ENCODE measurements at regions not wholly inside any gene's neighbourhood (a gene's known extent, or its start where the extent isn't known, plus 50 kb on each side); places are given as distances from the start of the nearest gene placed in this dataset.

DNA sequence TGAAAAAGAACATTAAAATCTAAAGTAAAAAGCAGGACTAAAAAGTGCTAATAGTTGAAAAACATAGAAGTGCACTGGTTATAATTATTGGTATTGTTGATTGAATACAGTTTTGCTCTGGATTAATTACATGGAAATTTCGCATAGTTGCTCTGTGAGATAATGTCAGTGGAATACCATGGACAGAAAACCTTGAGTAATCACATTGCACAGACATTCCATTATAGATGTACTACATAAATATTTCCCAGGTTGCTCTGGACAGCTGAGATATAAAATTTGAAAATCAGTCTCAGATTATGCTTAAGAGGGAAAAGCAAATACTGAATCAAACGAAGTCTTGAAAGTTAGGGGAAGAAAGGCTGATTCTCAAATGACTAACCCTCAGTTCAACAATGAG is 439.3 kb upstream of the FLRT2 start:
- Histone ChIP-seq H3K9ac (ENCODE audit: low read length in 2 of 2) (no peak overlapping the region), H3K27ac (ENCODE audit: low read length) (no peak overlapping the region), H3K4me1 (ENCODE audit: control insufficient read depth, insufficient read depth, low read length) (no peaks in the 10 kb centered on the region), H3K4me3 (ENCODE audit: low read length in 2 of 2) (no peak overlapping the region), H3K9me3 (ENCODE audit: control insufficient read depth in 2 of 2, low read length in 2 of 2) (no peaks in the 10 kb centered on the region), H3K36me3 (ENCODE audit: control insufficient read depth in 2 of 2, insufficient read depth in 2 of 2, low read length in 2 of 2) (no peaks in the 10 kb centered on the region), H3K27me3 (ENCODE audit: control insufficient read depth in 1 of 2, insufficient read depth in 2 of 2, low read length in 2 of 2) (no peaks in the 10 kb centered on the region)

DNA sequence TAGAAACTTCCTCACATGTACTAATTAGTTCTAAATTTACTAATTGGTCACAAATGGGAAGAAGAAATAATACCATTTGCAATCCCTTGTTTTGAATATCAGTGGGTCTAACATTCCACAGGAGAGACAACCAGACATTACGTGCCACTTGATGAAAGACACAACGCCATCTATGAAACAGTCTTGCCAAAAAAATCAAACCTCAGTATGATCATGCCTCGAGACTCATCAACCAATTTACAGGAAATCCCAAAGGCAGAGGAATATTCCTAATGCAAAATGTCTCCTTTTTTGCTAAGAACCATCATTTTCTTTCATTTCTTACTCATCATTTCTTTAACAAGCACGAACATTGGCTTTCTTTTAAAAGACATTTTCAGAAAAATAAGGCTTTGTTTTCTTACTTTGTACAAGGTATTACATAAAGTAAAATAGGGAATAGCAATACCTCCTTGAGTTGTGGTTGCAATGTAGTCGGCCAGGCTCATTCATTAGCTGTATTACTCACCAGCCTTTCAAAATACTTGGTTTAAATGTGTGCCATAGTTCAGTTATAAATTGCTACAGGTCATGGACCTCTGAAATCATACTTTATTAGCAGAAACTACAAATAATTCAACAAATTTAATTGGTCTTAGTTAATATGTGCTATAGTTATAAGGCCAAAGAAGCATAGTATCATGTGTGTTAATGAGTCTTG is 436.2 kb upstream of the FLRT2 start:
- Histone ChIP-seq H3K4me1 (ENCODE audit: control insufficient read depth, insufficient read depth, low read length) (no peaks in the 10 kb centered on the region), H3K27ac (ENCODE audit: low read length) (no peak overlapping the region), H3K36me3 (ENCODE audit: control insufficient read depth in 2 of 2, insufficient read depth in 2 of 2, low read length in 2 of 2) (no peaks in the 10 kb centered on the region), H3K27me3 (ENCODE audit: control insufficient read depth in 1 of 2, insufficient read depth in 2 of 2, low read length in 2 of 2) (no peaks in the 10 kb centered on the region), H3K9me3 (ENCODE audit: control insufficient read depth in 2 of 2, low read length in 2 of 2) (no peaks in the 10 kb centered on the region), H3K4me3 (ENCODE audit: low read length in 2 of 2) (no peak overlapping the region), H3K9ac (ENCODE audit: low read length in 2 of 2) (no peak overlapping the region)

- no peak overlapping the region for H3K9ac ChIP-seq (ENCODE audit: low read length in 2 of 2)
Observed at GRCh38 chr14:85102591-85102990, 427.4 kb upstream of the FLRT2 start.

DNA sequence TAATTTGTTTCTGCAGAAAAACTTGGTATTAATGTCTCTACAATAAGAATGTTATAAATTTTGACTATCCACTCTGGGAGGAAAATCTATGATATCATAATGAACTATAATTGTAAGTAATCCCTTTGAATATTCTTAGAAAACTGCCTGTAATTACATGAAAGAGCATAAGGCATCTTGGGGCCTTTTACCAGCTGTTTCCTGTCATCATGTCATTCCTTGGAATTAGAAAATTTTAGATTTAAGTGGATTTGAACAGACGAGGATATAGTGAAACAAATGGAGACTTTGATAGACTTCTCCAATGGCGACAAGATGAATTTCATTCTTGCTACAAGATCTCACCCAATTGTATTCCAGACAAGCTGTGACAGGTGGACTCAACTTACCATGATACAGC is 423.4 kb upstream of the FLRT2 start:
- no peak overlapping the region for H3K4me3 ChIP-seq (ENCODE audit: low read length in 2 of 2)
- no peaks in the 10 kb centered on the region for H3K9me3 ChIP-seq (ENCODE audit: control insufficient read depth in 2 of 2, low read length in 2 of 2)
- no peaks in the 10 kb centered on the region for H3K27me3 ChIP-seq (ENCODE audit: control insufficient read depth in 1 of 2, insufficient read depth in 2 of 2, low read length in 2 of 2)
- no peak overlapping the region for H3K9ac ChIP-seq (ENCODE audit: low read length in 2 of 2)
- no peaks in the 10 kb centered on the region for H3K36me3 ChIP-seq (ENCODE audit: control insufficient read depth in 2 of 2, insufficient read depth in 2 of 2, low read length in 2 of 2)
- H3K27ac ChIP-seq (ENCODE audit: low read length) = no peak overlapping the region
- H3K4me1 ChIP-seq (ENCODE audit: control insufficient read depth, insufficient read depth, low read length) = no peaks in the 10 kb centered on the region

More at GRCh38 chr14:85102591-85102990, 427.4 kb upstream of the FLRT2 start:
- no peaks in the 10 kb centered on the region for H3K9me3 ChIP-seq (ENCODE audit: control insufficient read depth in 2 of 2, low read length in 2 of 2)
- no peak overlapping the region for H3K4me3 ChIP-seq (ENCODE audit: low read length in 2 of 2)
- no peaks in the 10 kb centered on the region for H3K4me1 ChIP-seq (ENCODE audit: control insufficient read depth, insufficient read depth, low read length)
- no peaks in the 10 kb centered on the region for H3K36me3 ChIP-seq (ENCODE audit: control insufficient read depth in 2 of 2, insufficient read depth in 2 of 2, low read length in 2 of 2)
- no peaks in the 10 kb centered on the region for H3K27me3 ChIP-seq (ENCODE audit: control insufficient read depth in 1 of 2, insufficient read depth in 2 of 2, low read length in 2 of 2)
- H3K27ac ChIP-seq (ENCODE audit: low read length) = no peak overlapping the region

GRCh38 chr14:85112762-85113161 is 417.2 kb upstream of the FLRT2 start:
- Histone ChIP-seq H3K27ac (ENCODE audit: low read length) (no peak overlapping the region), H3K4me3 (ENCODE audit: low read length in 2 of 2) (no peak overlapping the region), H3K9ac (ENCODE audit: low read length in 2 of 2) (no peak overlapping the region), H3K9me3 (ENCODE audit: control insufficient read depth in 2 of 2, low read length in 2 of 2) (no peaks in the 10 kb centered on the region), H3K36me3 (ENCODE audit: control insufficient read depth in 2 of 2, insufficient read depth in 2 of 2, low read length in 2 of 2) (no peaks in the 10 kb centered on the region), H3K4me1 (ENCODE audit: control insufficient read depth, insufficient read depth, low read length) (no peaks in the 10 kb centered on the region), H3K27me3 (ENCODE audit: control insufficient read depth in 1 of 2, insufficient read depth in 2 of 2, low read length in 2 of 2) (no peaks in the 10 kb centered on the region)

GRCh38 chr14:85115921-85116320 is 414.0 kb upstream of the FLRT2 start:
- H3K27me3 ChIP-seq (ENCODE audit: control insufficient read depth in 1 of 2, insufficient read depth in 2 of 2, low read length in 2 of 2) = no peaks in the 10 kb centered on the region

GRCh38 chr14:85118274-85118673 is 411.7 kb upstream of the FLRT2 start:
- Histone ChIP-seq H3K9ac (ENCODE audit: low read length in 2 of 2) (no peak overlapping the region), H3K4me1 (ENCODE audit: control insufficient read depth, insufficient read depth, low read length) (no peaks in the 10 kb centered on the region), H3K9me3 (ENCODE audit: control insufficient read depth in 2 of 2, low read length in 2 of 2) (no peaks in the 10 kb centered on the region), H3K27me3 (ENCODE audit: control insufficient read depth in 1 of 2, insufficient read depth in 2 of 2, low read length in 2 of 2) (no peaks in the 10 kb centered on the region), H3K4me3 (ENCODE audit: low read length in 2 of 2) (no peak overlapping the region), H3K36me3 (ENCODE audit: control insufficient read depth in 2 of 2, insufficient read depth in 2 of 2, low read length in 2 of 2) (no peaks in the 10 kb centered on the region), H3K27ac (ENCODE audit: low read length) (no peak overlapping the region)

More at GRCh38 chr14:85115921-85116320, 414.0 kb upstream of the FLRT2 start:
- H3K4me1 ChIP-seq (ENCODE audit: control insufficient read depth, insufficient read depth, low read length) = no peaks in the 10 kb centered on the region
- no peak overlapping the region for H3K9ac ChIP-seq (ENCODE audit: low read length in 2 of 2)
- H3K27ac ChIP-seq (ENCODE audit: low read length) = no peak overlapping the region
- H3K4me3 ChIP-seq (ENCODE audit: low read length in 2 of 2) = no peak overlapping the region
- H3K9me3 ChIP-seq (ENCODE audit: control insufficient read depth in 2 of 2, low read length in 2 of 2) = no peaks in the 10 kb centered on the region
- H3K36me3 ChIP-seq (ENCODE audit: control insufficient read depth in 2 of 2, insufficient read depth in 2 of 2, low read length in 2 of 2) = no peaks in the 10 kb centered on the region

- no peak overlapping the region for H3K27ac ChIP-seq (ENCODE audit: low read length)
- H3K4me3 ChIP-seq (ENCODE audit: low read length in 2 of 2) = no peak overlapping the region
- no peaks in the 10 kb centered on the region for H3K4me1 ChIP-seq (ENCODE audit: control insufficient read depth, insufficient read depth, low read length)
- no peaks in the 10 kb centered on the region for H3K9me3 ChIP-seq (ENCODE audit: control insufficient read depth in 2 of 2, low read length in 2 of 2)
- H3K27me3 ChIP-seq (ENCODE audit: control insufficient read depth in 1 of 2, insufficient read depth in 2 of 2, low read length in 2 of 2) = no peaks in the 10 kb centered on the region
- H3K9ac ChIP-seq (ENCODE audit: low read length in 2 of 2) = no peak overlapping the region
- H3K36me3 ChIP-seq (ENCODE audit: control insufficient read depth in 2 of 2, insufficient read depth in 2 of 2, low read length in 2 of 2) = no peaks in the 10 kb centered on the region
Observed at GRCh38 chr14:85122690-85123089, 407.3 kb upstream of the FLRT2 start.

DNA sequence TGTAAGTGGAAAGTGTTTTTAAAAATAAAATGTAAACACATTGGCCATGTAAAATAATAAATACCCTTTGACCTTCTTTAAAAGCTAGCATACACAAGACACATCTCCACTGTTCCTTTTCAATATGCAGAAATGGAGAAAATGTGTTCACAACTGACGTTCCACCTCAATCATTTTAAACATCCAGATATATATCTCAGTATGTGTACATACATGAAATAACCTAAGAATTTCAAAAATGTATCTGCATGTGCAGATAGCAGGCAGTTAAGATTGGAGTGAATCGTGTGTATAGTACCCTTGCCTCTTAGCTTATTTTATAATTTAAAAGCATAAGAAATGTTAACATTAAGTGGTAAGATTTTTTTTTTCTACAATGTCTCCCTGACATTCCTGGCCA is 406.2 kb upstream of the FLRT2 start:
- H3K36me3 ChIP-seq (ENCODE audit: control insufficient read depth in 2 of 2, insufficient read depth in 2 of 2, low read length in 2 of 2) = no peaks in the 10 kb centered on the region
- H3K27ac ChIP-seq (ENCODE audit: low read length) = no peak overlapping the region
- H3K9me3 ChIP-seq (ENCODE audit: control insufficient read depth in 2 of 2, low read length in 2 of 2) = no peaks in the 10 kb centered on the region
- H3K4me3 ChIP-seq (ENCODE audit: low read length in 2 of 2) = no peak overlapping the region
- H3K27me3 ChIP-seq (ENCODE audit: control insufficient read depth in 1 of 2, insufficient read depth in 2 of 2, low read length in 2 of 2) = no peaks in the 10 kb centered on the region
- no peaks in the 10 kb centered on the region for H3K4me1 ChIP-seq (ENCODE audit: control insufficient read depth, insufficient read depth, low read length)
- H3K9ac ChIP-seq (ENCODE audit: low read length in 2 of 2) = no peak overlapping the region

DNA sequence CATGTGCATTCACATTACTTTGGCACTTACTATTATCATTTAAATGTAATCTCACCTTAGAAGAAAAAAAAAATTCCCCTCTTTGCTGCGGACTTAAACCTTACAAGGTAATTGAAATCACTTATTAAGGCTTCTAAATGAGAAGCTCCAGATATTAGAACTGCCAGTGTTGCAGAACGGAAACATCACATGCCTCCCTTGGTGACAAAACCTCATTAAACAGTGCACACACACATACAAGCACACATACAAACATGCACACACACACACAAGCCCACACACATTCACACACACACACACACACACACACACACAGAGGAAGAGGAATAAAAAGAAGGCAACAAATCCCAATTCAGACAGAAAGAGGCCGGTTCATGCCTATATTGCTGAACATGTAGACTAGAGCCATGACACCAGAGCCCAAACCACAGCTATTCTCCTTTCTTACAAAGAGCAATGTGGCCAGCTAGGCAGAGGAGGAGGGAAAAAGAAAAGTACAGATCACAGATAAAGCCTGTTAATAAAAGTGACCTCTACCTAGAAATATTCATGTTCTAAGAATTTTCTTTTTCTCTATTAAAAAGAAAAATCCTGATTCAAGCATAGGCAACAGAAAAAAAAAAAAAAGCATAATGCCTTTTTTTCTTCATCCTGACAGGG is 405.2 kb upstream of the FLRT2 start:
- H3K27me3 ChIP-seq (ENCODE audit: control insufficient read depth in 1 of 2, insufficient read depth in 2 of 2, low read length in 2 of 2) = no peaks in the 10 kb centered on the region
- H3K4me3 ChIP-seq (ENCODE audit: low read length in 2 of 2) = no peak overlapping the region
- no peaks in the 10 kb centered on the region for H3K4me1 ChIP-seq (ENCODE audit: control insufficient read depth, insufficient read depth, low read length)
- no peaks in the 10 kb centered on the region for H3K9me3 ChIP-seq (ENCODE audit: control insufficient read depth in 2 of 2, low read length in 2 of 2)
- no peaks in the 10 kb centered on the region for H3K36me3 ChIP-seq (ENCODE audit: control insufficient read depth in 2 of 2, insufficient read depth in 2 of 2, low read length in 2 of 2)
- no peak overlapping the region for H3K27ac ChIP-seq (ENCODE audit: low read length)
- H3K9ac ChIP-seq (ENCODE audit: low read length in 2 of 2) = no peak overlapping the region

DNA sequence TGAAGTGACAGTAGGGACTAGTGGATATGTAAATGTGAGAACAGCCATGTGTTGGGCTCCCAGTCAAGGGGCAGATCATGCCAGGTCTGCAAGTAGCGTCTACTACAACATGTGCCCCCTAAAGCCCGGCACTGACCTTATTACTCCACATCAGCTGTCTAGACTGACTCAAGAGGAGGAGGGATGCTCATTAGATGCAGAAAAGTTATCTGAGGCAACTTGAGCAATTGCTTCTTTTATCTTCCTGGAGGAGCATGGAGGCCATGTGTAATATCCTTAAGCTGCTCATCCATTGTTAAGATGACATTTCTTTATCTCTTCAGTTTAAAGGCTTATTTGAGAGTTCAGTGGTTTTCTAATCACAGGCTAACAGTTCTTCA is 404.7 kb upstream of the FLRT2 start:
- Histone ChIP-seq H3K36me3 (ENCODE audit: control insufficient read depth in 2 of 2, insufficient read depth in 2 of 2, low read length in 2 of 2) (no peaks in the 10 kb centered on the region), H3K9ac (ENCODE audit: low read length in 2 of 2) (no peak overlapping the region), H3K4me3 (ENCODE audit: low read length in 2 of 2) (no peak overlapping the region), H3K4me1 (ENCODE audit: control insufficient read depth, insufficient read depth, low read length) (no peaks in the 10 kb centered on the region), H3K9me3 (ENCODE audit: control insufficient read depth in 2 of 2, low read length in 2 of 2) (no peaks in the 10 kb centered on the region), H3K27me3 (ENCODE audit: control insufficient read depth in 1 of 2, insufficient read depth in 2 of 2, low read length in 2 of 2) (no peaks in the 10 kb centered on the region), H3K27ac (ENCODE audit: low read length) (no peak overlapping the region)
